ENCODE measurements at regions not wholly inside any gene's neighbourhood (a gene's known extent, or its start where the extent isn't known, plus 50 kb on each side); places are given as distances from the start of the nearest gene placed in this dataset.

GRCh38 chr7:124084024-124084423, 51.2 kb upstream of the TMEM229A start:
- Histone ChIP-seq H3K9me3 (ENCODE audit: low read length) (no peaks in the 10 kb centered on the region), H3K4me2 (ENCODE audit: low read depth, low read length) (no peak overlapping the region), H3K4me3 (replicated peaks in 1 of 3; ENCODE audit: insufficient read depth in 1 of 3, low read depth in 2 of 3, low read length in 3 of 3) (no peak overlapping the region), H3K27ac (ENCODE audit: extremely low read length, insufficient read depth, low read length) (no peak overlapping the region), H3K27me3 (ENCODE audit: control insufficient read depth in 1 of 2, insufficient read depth in 2 of 2, low read length in 2 of 2) (no peaks in the 10 kb centered on the region), H4K20me1 (ENCODE audit: insufficient read depth, low read length) (no peaks in the 10 kb centered on the region), H3K4me1 (ENCODE audit: insufficient read depth, low read length) (no peaks in the 10 kb centered on the region), H3K36me3 (replicated peaks in 1 of 2; ENCODE audit: control insufficient read depth in 1 of 2, insufficient read depth in 2 of 2, low read length in 2 of 2) (no peaks in the 10 kb centered on the region), H2AFZ (ENCODE audit: low read length) (no peak overlapping the region), H3K79me2 (ENCODE audit: insufficient read depth, low read length) (no peaks in the 10 kb centered on the region), H3K9ac (ENCODE audit: insufficient read depth, low read depth, low read length) (no peak overlapping the region)
- no TSS peak for BruUV-seq (replicated peaks)
- no peak for DNase-seq (ENCODE audit: low spot score)
- ChIA-PET CTCF (ENCODE audit: low intra/inter-chr PET ratio, low total read pairs) (no interaction called here), POLR2A (no interaction called here)
- intact Hi-C loops (cut with micrococcal nuclease; ENCODE audit: unreplicated experiment), result no loop called here
- WGBS (ENCODE audit: low lambda C conversion rate), result 0% methylated on average over 3 of the region's 3 CpGs
- in situ Hi-C loops (cut with HindIII; ENCODE audit: extremely low pct_ligation_motif_present, low pct_unique_long_range_greater_than_20kb), result no loop called here
- no peak for ATAC-seq
- no peak for FAIRE-seq
- TF ChIP-seq ZNF512B (CRISPR knock-in tag; IDR thresholded peaks at IDR 0.05; ENCODE audit: borderline replicate concordance), result no peak
- TF ChIP-seq ZNF776 (CRISPR knock-in tag; IDR thresholded peaks at IDR 0.05), result no peak
- no peak for TF ChIP-seq HNRNPH1 (optimal IDR thresholded peaks at IDR 0.05; ENCODE audit: low read depth, low read length)
- no peak for TF ChIP-seq REST (IDR thresholded peaks at IDR 0.05; ENCODE audit: borderline replicate concordance in 1 of 2, low read depth in 1 of 2, low read length in 2 of 2)
- TF ChIP-seq PAF1 (CRISPR knock-in tag; IDR thresholded peaks at IDR 0.05), result no peak
- TF ChIP-seq ZNF83 (CRISPR knock-in tag; IDR thresholded peaks at IDR 0.05; ENCODE audit: borderline replicate concordance), result no peak
- TF ChIP-seq ZNF563 (CRISPR knock-in tag; IDR thresholded peaks at IDR 0.05), result no peak
- no peak for TF ChIP-seq JUN (CRISPR knock-in tag; IDR thresholded peaks at IDR 0.05)
- no peak for TF ChIP-seq ZNF275 (CRISPR knock-in tag; IDR thresholded peaks at IDR 0.05; ENCODE audit: borderline replicate concordance)
- no peak for TF ChIP-seq AGO1 (IDR thresholded peaks at IDR 0.05; ENCODE audit: low read depth, low read length, poor library complexity, severe bottlenecking)
